HL-60 (cell line): ENCODE measurements at regions not wholly inside any gene's neighbourhood (a gene's known extent, or its start where the extent isn't known, plus 50 kb on each side); places are given as distances from the start of the nearest gene placed in this dataset.

Experiments
- DNase-seq, 2 experiments: peaks; one replicate each; pipeline ENCODE4 v3.0.0-alpha.2; 2010 to 2020; ENCODE audit warnings: low read depth in 1 of 2, low spot score in 1 of 2
- H3K27ac ChIP-seq: fragments of 250-450 bp; sonication (Bioruptor Pico); replicated peaks from 2 replicates; pipeline ENCODE4 v1.5.1; 2020; ENCODE audit warnings: mild to moderate bottlenecking, moderate library complexity
- H3K27me3 ChIP-seq: fragments of 250-450 bp; sonication (Bioruptor Pico); 2 replicates; pipeline ENCODE4 v1.5.1; 2021; ENCODE audit warnings: mild to moderate bottlenecking, moderate library complexity; ENCODE audit not compliant: insufficient read depth, poor library complexity, severe bottlenecking
- H3K4me3 ChIP-seq: replicated peaks from 2 replicates; pipeline ENCODE4 v1.5.1; 2011; ENCODE audit warnings: mild to moderate bottlenecking, control low read depth, low read length; ENCODE audit not compliant: insufficient read depth
- GABPA ChIP-seq: IDR thresholded peaks from 2 replicates; pipeline ENCODE4 v1.6.1; 2012; ENCODE audit warnings: low read depth
- POLR2AphosphoS5 ChIP-seq: IDR thresholded peaks from 2 replicates; pipeline ENCODE4 v1.6.1; 2012; ENCODE audit warnings: low read depth
- SPI1 ChIP-seq: IDR thresholded peaks from 2 replicates; pipeline ENCODE4 v1.6.1; 2012; ENCODE audit warnings: low read depth, mild to moderate bottlenecking, borderline replicate concordance
- TF ChIP-seq, protein P1 (sequence below): IDR thresholded peaks from 2 replicates; pipeline ENCODE4 v1.6.1; 2012; ENCODE audit warnings: low read depth; ENCODE audit not compliant: insufficient replicate concordance
- TF ChIP-seq, protein P2 (sequence below): IDR thresholded peaks from one replicate; pipeline ENCODE4 v1.5.1; 2011; ENCODE audit warnings: low read length, control low read depth, inconsistent platforms; ENCODE audit not compliant: insufficient read depth

DNA sequence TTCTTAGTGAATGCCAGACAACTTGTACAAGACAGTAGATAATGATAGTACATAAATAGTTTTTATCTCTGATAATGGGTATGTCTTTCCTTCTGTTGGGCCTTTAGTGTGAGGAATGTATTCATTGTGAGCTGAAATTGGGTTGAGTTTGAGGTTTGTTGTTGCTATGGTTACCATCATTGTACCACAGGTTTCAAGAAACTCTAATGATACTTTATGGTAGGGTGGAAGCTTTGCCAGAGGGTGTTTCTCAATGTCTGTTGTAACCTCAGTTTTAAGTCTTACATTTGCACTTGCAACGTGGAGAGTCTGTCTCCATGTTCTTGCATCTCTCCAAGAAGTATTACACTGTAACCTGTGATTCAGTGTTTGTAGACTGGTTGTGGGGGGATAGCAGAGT lies 1550.1 kb downstream of the MAT2B start:
- TF ChIP-seq, protein P1, sequence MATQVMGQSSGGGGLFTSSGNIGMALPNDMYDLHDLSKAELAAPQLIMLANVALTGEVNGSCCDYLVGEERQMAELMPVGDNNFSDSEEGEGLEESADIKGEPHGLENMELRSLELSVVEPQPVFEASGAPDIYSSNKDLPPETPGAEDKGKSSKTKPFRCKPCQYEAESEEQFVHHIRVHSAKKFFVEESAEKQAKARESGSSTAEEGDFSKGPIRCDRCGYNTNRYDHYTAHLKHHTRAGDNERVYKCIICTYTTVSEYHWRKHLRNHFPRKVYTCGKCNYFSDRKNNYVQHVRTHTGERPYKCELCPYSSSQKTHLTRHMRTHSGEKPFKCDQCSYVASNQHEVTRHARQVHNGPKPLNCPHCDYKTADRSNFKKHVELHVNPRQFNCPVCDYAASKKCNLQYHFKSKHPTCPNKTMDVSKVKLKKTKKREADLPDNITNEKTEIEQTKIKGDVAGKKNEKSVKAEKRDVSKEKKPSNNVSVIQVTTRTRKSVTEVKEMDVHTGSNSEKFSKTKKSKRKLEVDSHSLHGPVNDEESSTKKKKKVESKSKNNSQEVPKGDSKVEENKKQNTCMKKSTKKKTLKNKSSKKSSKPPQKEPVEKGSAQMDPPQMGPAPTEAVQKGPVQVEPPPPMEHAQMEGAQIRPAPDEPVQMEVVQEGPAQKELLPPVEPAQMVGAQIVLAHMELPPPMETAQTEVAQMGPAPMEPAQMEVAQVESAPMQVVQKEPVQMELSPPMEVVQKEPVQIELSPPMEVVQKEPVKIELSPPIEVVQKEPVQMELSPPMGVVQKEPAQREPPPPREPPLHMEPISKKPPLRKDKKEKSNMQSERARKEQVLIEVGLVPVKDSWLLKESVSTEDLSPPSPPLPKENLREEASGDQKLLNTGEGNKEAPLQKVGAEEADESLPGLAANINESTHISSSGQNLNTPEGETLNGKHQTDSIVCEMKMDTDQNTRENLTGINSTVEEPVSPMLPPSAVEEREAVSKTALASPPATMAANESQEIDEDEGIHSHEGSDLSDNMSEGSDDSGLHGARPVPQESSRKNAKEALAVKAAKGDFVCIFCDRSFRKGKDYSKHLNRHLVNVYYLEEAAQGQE = no peak
- TF ChIP-seq POLR2AphosphoS5 (no peak), SPI1 (no peak), GABPA (no peak)
- TF ChIP-seq, protein P2, sequence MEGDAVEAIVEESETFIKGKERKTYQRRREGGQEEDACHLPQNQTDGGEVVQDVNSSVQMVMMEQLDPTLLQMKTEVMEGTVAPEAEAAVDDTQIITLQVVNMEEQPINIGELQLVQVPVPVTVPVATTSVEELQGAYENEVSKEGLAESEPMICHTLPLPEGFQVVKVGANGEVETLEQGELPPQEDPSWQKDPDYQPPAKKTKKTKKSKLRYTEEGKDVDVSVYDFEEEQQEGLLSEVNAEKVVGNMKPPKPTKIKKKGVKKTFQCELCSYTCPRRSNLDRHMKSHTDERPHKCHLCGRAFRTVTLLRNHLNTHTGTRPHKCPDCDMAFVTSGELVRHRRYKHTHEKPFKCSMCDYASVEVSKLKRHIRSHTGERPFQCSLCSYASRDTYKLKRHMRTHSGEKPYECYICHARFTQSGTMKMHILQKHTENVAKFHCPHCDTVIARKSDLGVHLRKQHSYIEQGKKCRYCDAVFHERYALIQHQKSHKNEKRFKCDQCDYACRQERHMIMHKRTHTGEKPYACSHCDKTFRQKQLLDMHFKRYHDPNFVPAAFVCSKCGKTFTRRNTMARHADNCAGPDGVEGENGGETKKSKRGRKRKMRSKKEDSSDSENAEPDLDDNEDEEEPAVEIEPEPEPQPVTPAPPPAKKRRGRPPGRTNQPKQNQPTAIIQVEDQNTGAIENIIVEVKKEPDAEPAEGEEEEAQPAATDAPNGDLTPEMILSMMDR = no peak
- H3K4me3 ChIP-seq = no peak overlapping the region
- H3K27me3 ChIP-seq = no peaks in the 10 kb centered on the region
- 0 out of 2 replicates have a peak overlapping the region, but pooled peaks have one; percentile 34 for H3K27ac ChIP-seq
- peak; percentile 24 to 55 for DNase-seq

DNA sequence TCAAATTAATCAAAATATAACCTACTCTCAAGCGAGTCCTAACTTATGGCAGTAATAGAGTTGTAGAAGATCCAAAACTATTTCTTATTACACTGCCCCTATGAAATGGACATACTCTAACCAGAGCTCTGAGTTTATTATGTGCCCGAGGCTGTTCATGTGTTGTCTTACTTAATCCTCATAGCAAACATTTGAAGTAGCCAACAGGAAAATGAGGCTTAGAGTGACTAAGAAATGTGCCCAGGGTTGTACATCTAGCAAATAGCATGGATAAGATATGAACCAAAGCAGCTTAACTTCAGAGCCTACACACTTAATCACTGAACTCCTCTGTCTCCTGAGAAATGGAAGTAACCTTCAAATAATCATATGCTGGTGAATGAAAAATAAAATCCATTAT lies 1551.7 kb downstream of the MAT2B start:
- DNase-seq = no peak
- Histone ChIP-seq H3K27me3 (no peaks in the 10 kb centered on the region), H3K27ac (no peak overlapping the region), H3K4me3 (no peak overlapping the region)
- TF ChIP-seq, protein P1 = no peak
- TF ChIP-seq, protein P2 = no peak
- TF ChIP-seq POLR2AphosphoS5 (no peak), SPI1 (no peak), GABPA (no peak)

DNA sequence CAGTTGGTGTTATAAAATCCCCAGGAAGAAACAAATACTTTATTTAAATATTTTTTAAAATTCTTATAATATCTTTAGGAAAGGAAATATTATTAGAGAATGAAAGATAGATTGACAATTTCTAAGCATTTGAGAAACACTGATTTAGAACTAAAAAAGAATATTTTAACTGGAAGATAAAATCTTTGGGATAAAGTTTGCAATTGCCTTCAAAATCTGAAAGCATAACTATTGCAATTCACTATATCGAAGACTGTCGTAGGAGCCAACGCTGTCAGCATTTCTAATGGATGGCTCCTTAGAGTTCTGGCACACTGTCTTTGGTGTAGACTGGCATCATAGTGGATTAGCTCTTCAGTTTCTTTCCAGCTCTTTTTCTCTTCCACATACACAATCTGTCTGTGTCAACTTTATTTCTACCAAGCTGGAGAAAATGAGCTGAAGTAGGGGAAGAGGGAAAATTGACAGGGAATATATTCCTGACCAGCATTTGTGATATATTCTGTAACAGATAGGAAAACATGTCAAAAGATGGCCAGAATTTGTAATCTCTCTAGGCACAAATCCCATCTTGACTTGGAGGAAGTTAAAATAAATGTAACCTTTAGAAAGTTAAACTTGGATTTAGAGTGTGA lies 1561.4 kb downstream of the MAT2B start:
- TF ChIP-seq, protein P2 = no peak
- Histone ChIP-seq H3K27ac (no peak overlapping the region), H3K4me3 (no peak overlapping the region), H3K27me3 (no peaks in the 10 kb centered on the region)
- no peak for DNase-seq

DNA sequence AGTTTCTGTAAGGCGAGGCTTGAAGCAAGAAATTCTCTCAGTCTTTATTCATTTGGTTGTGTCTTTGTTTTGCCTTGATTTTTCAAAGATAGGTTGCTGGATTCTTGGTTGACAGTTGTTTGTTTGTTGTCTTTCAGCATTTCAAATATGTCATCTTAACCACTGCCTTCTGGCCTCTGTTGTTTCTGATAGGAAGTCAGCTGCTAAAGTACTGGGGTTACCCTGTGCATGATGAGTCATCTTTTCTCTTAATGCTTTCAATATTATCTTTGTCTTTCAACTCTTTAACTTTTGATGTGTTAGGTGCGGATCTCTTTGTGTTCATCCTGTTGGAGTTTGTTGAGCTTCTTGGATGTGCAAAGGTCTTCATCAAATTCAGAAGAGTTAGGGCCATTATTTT lies 1571.3 kb downstream of the MAT2B start:
- Histone ChIP-seq H3K4me3 (no peak overlapping the region), H3K27me3 (no peaks in the 10 kb centered on the region), H3K27ac (no peak overlapping the region)
- TF ChIP-seq GABPA = no peak
- TF ChIP-seq, protein P1 = no peak
- TF ChIP-seq POLR2AphosphoS5 = no peak
- no peak for DNase-seq
